Spinal cord (tissue), 9 donors: ENCODE measurements at regions not wholly inside any gene's neighbourhood (a gene's known extent, or its start where the extent isn't known, plus 50 kb on each side); places are given as distances from the start of the nearest gene placed in this dataset.

ENCODE experiments used
- DNase-seq, 6 donors: peaks; one replicate each; pipeline versions ENCODE4 v3.0.0 to v3.0.0-alpha.2; 2013 to 2015; ENCODE audit warnings: low spot score in 6 of 6, low read depth in 4 of 6
- H3K27ac ChIP-seq: one replicate; pipeline ENCODE4 v1.5.1; 2013; ENCODE audit warnings: low read depth, low read length, control low read depth
- H3K27me3 ChIP-seq: one replicate; pipeline ENCODE4 v1.6.1; 2013; ENCODE audit warnings: low read length; ENCODE audit not compliant: control insufficient read depth, insufficient read depth
- H3K36me3 ChIP-seq: one replicate; pipeline ENCODE4 v1.6.1; 2013; ENCODE audit warnings: low read length; ENCODE audit not compliant: control insufficient read depth, insufficient read depth
- H3K4me1 ChIP-seq: one replicate; pipeline ENCODE4 v1.6.1; 2013; ENCODE audit warnings: low read length; ENCODE audit not compliant: control insufficient read depth, insufficient read depth
- H3K4me3 ChIP-seq: one replicate; pipeline ENCODE4 v1.5.1; 2013; ENCODE audit warnings: low read depth, low read length, control low read depth
- H3K9me3 ChIP-seq: one replicate; pipeline ENCODE4 v1.6.1; 2013; ENCODE audit warnings: low read length; ENCODE audit not compliant: control insufficient read depth, insufficient read depth
- WGBS: methylation state at CpG from one replicate; pipeline ENCODE4 v1.1.5; 2013; ENCODE audit warnings: missing lambda C conversion rate; ENCODE audit not compliant: insufficient coverage; 5-methylcytosine and 5-hydroxymethylcytosine counted together
- donor health status: healthy.

DNA sequence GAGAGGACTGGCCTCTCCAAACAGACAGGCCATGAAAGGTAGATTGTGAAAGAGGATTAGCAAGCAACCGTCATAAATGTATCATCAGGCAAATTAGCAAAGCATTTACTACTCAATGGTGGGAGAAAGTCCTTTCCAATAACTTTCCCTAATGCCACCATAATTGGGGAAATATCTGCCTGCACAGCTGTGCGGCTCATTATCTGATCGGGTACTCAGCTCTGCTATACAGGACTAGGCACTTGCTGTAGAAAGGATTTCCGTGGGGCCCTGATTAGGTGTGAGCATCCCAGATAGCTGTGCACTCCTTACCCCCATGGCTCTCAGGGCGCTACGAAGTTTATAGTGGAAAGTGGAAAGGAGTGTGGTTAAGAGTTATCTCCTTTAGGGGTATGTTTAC is 309.7 kb upstream of the PLET1 start:
- H3K27ac ChIP-seq: no peak overlapping the region
- H3K4me3 ChIP-seq: no peak overlapping the region
- H3K4me1 ChIP-seq: no peaks in the 10 kb centered on the region
- no peaks in the 10 kb centered on the region for H3K36me3 ChIP-seq
- DNase-seq: peak in 1 of 6 donors; percentile 61
- H3K9me3 ChIP-seq: no peaks in the 10 kb centered on the region
- WGBS: no CpG with 5 or more reads among the region's 6 CpGs
- H3K27me3 ChIP-seq: no peaks in the 10 kb centered on the region

DNA sequence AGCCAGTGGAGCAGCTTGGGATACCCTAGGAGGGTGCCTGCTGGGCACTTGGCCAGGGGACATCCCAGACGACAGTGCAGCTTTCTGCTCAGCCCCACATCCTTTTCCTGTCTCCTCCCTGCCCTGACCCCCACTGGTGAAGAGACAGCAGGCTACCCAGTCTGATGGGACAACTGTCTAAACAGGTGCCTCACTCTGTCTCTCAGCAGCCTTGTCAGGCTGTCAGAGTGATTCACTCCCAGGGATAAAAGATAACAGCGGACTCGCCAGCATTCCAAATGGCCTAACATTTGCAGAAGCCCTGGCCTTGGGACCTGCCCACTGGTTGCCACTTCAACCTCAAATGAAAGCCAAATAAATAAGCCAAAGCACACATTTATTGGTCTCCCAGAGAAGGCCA is 318.6 kb upstream of the PLET1 start:
- Histone ChIP-seq H3K36me3 (no peaks in the 10 kb centered on the region), H3K27ac (no peak overlapping the region), H3K4me3 (no peak overlapping the region), H3K27me3 (no peaks in the 10 kb centered on the region), H3K9me3 (no peaks in the 10 kb centered on the region), H3K4me1 (peaks cover 5% of the 10 kb centered on the region)
- no peak for DNase-seq
- 55% methylated on average over 3 of the region's 3 CpGs for WGBS

DNA sequence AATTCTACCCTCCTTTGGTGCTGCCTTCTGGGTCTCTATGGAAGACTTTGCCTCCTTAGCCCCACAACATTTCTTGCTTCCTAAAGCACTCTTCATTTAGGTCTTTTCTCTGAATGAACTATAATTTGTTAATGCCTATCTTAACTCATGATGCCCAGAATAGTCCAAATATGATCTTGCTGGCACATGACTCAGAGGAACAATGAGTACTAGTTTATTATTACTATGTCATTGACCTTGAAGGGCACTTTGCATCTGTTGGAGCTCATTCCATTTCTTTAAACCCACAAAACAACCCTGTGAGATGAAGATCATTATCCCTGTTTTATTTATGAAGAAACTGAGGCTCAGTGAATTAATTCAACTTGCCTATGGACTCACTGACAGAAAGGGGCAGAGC is 320.2 kb upstream of the PLET1 start:
- Histone ChIP-seq H3K4me1 (peaks cover 5% of the 10 kb centered on the region), H3K4me3 (no peak overlapping the region), H3K27me3 (no peaks in the 10 kb centered on the region), H3K36me3 (no peaks in the 10 kb centered on the region), H3K9me3 (no peaks in the 10 kb centered on the region), H3K27ac (no peak overlapping the region)
- DNase-seq: no peak

DNA sequence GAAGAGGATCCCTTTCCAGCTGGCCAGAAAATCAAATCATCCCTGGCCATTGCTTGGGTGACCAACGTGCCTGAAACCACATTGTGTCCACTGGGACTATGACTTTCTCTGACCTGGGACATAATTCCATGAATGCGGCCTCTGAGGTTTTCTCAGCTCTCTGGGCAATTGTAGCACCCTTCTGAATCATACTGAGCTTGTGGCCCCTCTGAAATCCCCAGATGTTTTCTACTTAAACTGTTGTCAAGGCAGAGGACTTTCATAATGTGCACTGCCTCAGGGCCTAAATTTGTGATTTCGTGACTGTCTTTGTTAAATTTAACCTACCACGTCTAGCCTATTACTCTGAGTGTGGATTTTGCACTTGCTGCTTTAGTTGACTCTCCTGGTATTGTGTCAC is 321.1 kb upstream of the PLET1 start:
- Histone ChIP-seq H3K4me1 (peaks cover 5% of the 10 kb centered on the region), H3K27me3 (no peaks in the 10 kb centered on the region), H3K4me3 (no peak overlapping the region), H3K36me3 (no peaks in the 10 kb centered on the region), H3K9me3 (no peaks in the 10 kb centered on the region), H3K27ac (no peak overlapping the region)
- no peak for DNase-seq
- whole genome bisulfite sequencing: 83% methylated on average over 2 of the region's 4 CpGs

DNA sequence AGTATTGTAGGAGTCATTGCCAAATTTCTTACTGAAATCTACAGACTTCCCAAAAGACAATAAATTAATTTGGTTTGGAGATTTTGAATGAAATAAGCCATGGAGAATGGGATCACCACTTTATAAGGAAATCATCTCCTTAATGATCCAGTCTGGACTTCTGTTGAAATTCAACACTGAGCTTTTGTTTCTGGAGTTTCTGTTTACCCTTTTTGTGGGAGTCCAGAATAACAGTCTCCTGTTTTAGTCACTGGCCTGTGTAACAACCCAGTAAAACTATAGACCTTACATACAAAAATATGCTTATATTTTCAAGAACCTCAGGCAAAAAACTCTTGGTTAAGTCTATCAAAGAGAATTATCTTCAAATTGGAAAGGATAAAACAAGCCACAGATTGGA is 321.7 kb upstream of the PLET1 start:
- no peak for DNase-seq
- Histone ChIP-seq H3K27ac (no peak overlapping the region), H3K27me3 (no peaks in the 10 kb centered on the region), H3K9me3 (no peaks in the 10 kb centered on the region), H3K4me1 (peaks cover 5% of the 10 kb centered on the region), H3K36me3 (no peaks in the 10 kb centered on the region), H3K4me3 (no peak overlapping the region)

DNA sequence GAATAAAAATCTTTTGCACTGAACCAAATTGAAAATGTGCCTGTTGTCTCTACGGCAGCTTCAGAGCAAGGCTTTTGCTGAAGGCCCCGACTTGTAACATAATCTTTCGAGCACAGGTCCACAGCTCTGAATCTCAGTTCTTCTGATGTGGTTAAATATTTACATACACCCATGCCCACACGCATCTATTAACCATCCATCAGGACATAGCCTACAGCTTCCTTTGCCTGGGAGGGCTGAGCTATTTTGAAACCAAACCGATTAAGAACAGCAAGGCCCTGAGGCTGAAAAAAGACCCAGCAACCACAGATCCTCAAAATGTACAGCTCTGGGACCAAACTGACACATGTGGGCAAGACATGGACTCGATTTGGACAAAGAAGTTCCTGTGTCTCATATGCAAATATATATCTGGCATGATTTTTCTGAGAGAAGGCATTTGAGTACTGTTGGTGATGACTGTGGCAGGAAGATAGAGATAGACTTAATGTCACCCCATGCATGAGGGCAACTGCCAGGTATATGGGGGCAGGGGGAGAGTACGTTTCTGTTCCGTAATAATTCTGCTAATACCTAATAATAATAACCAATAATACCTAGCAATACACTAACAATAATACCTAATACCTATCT is 322.7 kb upstream of the PLET1 start:
- no peak overlapping the region for H3K27ac ChIP-seq
- no peaks in the 10 kb centered on the region for H3K36me3 ChIP-seq
- H3K4me3 ChIP-seq: no peak overlapping the region
- 79% methylated on average over 3 of the region's 8 CpGs for WGBS
- H3K9me3 ChIP-seq: no peaks in the 10 kb centered on the region
- H3K4me1 ChIP-seq: peaks cover 5% of the 10 kb centered on the region
- H3K27me3 ChIP-seq: no peaks in the 10 kb centered on the region
- no peak for DNase-seq

DNA sequence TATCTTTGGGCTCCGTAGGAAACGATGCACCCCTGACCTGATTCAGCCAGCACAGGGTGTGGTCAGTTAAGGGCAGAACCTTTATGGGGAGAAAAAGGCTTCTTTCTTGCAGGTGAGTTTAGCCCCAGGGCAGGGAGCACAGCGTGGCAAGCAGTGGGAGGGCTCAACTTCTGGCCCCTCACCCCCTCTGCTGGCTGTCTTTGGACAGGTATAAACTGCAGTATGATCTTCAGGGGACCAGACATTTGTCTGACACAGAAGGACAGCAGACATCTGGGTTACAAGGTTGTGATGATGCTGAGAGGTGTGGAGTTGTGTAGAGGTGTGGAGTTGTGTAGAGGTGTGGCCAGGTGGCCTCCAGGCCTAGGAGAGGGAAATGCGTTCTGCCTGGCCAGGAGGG is 324.0 kb upstream of the PLET1 start:
- peak in 1 of 6 donors; percentile 63 for DNase-seq
- H3K36me3 ChIP-seq: no peaks in the 10 kb centered on the region
- no peaks in the 10 kb centered on the region for H3K27me3 ChIP-seq
- no peak overlapping the region for H3K4me3 ChIP-seq
- no peaks in the 10 kb centered on the region for H3K9me3 ChIP-seq
- H3K4me1 ChIP-seq: peaks cover 7% of the 10 kb centered on the region
- no peak overlapping the region for H3K27ac ChIP-seq
- 64% methylated on average over 2 of the region's 4 CpGs for WGBS

DNA sequence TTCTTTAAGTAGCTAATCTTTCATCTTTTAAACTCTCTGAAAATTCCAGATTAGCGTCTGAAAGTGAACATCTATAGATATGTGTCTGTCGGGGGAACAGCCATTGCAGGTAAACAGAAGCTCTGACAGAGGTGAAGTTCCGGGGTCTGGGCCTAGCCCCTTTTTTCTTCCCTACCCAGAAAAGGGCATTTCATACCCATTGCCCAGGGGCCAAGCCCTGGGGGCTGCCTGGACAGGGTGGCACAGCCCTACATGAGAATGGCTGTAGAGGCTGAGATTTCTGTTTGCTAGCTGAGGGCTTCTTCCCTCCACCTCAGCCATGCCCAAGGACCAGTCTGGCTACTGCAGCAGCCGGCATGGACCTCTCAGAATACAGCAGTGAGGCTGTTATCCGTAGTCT is 327.0 kb upstream of the PLET1 start:
- Histone ChIP-seq H3K9me3 (no peaks in the 10 kb centered on the region), H3K36me3 (no peaks in the 10 kb centered on the region), H3K4me1 (peaks cover 12% of the 10 kb centered on the region), H3K27me3 (no peaks in the 10 kb centered on the region), H3K4me3 (no peak overlapping the region), H3K27ac (no peak overlapping the region)
- DNase-seq: no peak
- 67% methylated on average over 4 of the region's 5 CpGs for WGBS

DNA sequence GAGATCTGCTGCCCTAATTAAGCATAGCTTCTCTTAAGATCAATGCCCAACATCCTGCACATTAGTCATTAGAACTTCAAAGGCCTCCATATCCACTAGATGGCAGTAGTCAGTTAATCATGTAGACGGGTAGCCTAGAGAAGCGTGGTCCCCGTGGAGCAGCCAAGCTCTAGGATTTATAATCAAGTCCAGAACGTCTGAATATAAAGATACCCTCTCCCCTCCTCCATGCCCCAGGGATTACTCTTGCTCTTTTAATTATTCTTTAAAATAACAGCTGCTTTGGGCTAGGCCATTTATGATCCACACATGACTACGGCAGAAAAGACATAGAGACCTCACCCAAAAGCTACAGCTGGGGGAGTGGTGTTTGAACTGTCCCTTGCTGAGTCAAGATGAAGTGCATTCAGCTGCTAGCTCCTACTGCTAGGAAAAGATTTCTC is 327.6 kb upstream of the PLET1 start:
- WGBS: 0% methylated on average over 3 of the region's 5 CpGs
- no peak overlapping the region for H3K4me3 ChIP-seq
- no peaks in the 10 kb centered on the region for H3K36me3 ChIP-seq
- no peaks in the 10 kb centered on the region for H3K27me3 ChIP-seq
- DNase-seq: peak in 5 of 6 donors; percentile 86 to 98 (median 90)
- H3K9me3 ChIP-seq: no peaks in the 10 kb centered on the region
- H3K27ac ChIP-seq: peak overlapping the region; percentile 31
- H3K4me1 ChIP-seq: peaks cover 12% of the 10 kb centered on the region

DNA sequence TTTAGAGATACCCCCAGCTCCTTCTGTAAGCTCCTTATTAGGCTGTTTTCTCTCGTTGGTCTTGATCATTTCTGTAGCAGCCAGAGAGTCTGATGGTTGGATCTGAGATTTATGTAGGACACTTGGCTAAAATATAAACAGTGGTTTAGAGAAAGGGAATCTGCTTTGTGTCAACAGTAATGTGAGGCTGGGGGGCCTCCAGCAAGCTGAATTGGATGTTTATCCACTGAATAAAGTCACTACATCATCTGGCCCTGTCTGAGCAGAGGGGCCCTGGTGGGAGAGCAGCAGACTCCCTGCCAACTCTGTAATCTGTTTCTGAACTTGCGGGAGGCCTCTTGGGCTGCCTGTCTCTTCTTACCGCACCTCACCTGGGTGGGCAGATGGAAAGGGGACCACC is 328.5 kb upstream of the PLET1 start:
- 71% methylated on average over 1 of the region's 3 CpGs for WGBS
- Histone ChIP-seq H3K27me3 (no peaks in the 10 kb centered on the region), H3K4me1 (peaks cover 12% of the 10 kb centered on the region), H3K36me3 (no peaks in the 10 kb centered on the region), H3K9me3 (no peaks in the 10 kb centered on the region), H3K4me3 (no peak overlapping the region), H3K27ac (peak overlapping the region; percentile 29)
- DNase-seq: peak in 1 of 6 donors; percentile 44
